Fibroblast of skin of left biceps (primary cell): ENCODE measurements at regions not wholly inside any gene's neighbourhood (a gene's known extent, or its start where the extent isn't known, plus 50 kb on each side); places are given as distances from the start of the nearest gene placed in this dataset.

ENCODE experiments used
- DNase-seq, 2 experiments: peaks; one replicate each; pipeline ENCODE4 v3.0.0-alpha.2; 2013; ENCODE audit warnings: low read depth in 2 of 2

- no peak for DNase-seq
Observed at GRCh38 chr7:84629640-84630318, 435.2 kb upstream of the SEMA3A start.

GRCh38 chr7:84629216-84629615, 434.6 kb upstream of the SEMA3A start:
- no peak for DNase-seq

- DNase-seq: no peak
Observed at GRCh38 chr7:84627250-84627649, 432.7 kb upstream of the SEMA3A start.

- no peak for DNase-seq
Observed at GRCh38 chr7:84624927-84625326, 430.3 kb upstream of the SEMA3A start.

- DNase-seq: peak; percentile 35 to 40
Observed at GRCh38 chr7:84624527-84624926, 429.9 kb upstream of the SEMA3A start.

GRCh38 chr7:84617265-84618030, 422.9 kb upstream of the SEMA3A start:
- DNase-seq: no peak

GRCh38 chr7:84614821-84615501, 420.4 kb upstream of the SEMA3A start:
- DNase-seq: no peak

- DNase-seq: peak; percentile 26 to 37
Observed at GRCh38 chr7:84612981-84613681, 418.5 kb upstream of the SEMA3A start.

GRCh38 chr7:84611391-84611790, 416.8 kb upstream of the SEMA3A start:
- no peak for DNase-seq

- DNase-seq: no peak
Observed at GRCh38 chr7:84610390-84610789, 415.8 kb upstream of the SEMA3A start.

GRCh38 chr7:84605301-84605700, 410.7 kb upstream of the SEMA3A start:
- no peak for DNase-seq

- no peak for DNase-seq
Observed at GRCh38 chr7:84603545-84603944, 409.0 kb upstream of the SEMA3A start.

GRCh38 chr7:84595026-84595425, 400.4 kb upstream of the SEMA3A start:
- no peak for DNase-seq

GRCh38 chr7:84591897-84592296, 397.3 kb upstream of the SEMA3A start:
- DNase-seq: no peak

- no peak for DNase-seq
Observed at GRCh38 chr7:84589012-84589411, 394.4 kb upstream of the SEMA3A start.

- DNase-seq: no peak
Observed at GRCh38 chr7:84583331-84583730, 388.7 kb upstream of the SEMA3A start.

GRCh38 chr7:84582747-84583146, 388.2 kb upstream of the SEMA3A start:
- no peak for DNase-seq

- no peak for DNase-seq
Observed at GRCh38 chr7:84578825-84579224, 384.2 kb upstream of the SEMA3A start.

- no peak for DNase-seq
Observed at GRCh38 chr7:84568781-84569180, 374.2 kb upstream of the SEMA3A start.

GRCh38 chr7:84565345-84566074, 370.9 kb upstream of the SEMA3A start:
- no peak for DNase-seq

GRCh38 chr7:84553711-84554110, 359.1 kb upstream of the SEMA3A start:
- no peak for DNase-seq

GRCh38 chr7:84549409-84549808, 354.8 kb upstream of the SEMA3A start:
- DNase-seq: no peak
